GM12878 (cell line): ENCODE measurements at regions not wholly inside any gene's neighbourhood (a gene's known extent, or its start where the extent isn't known, plus 50 kb on each side); places are given as distances from the start of the nearest gene placed in this dataset.

Experiments used
- BCL11A ChIP-seq: IDR thresholded peaks from 2 replicates; pipeline ENCODE4 v1.6.1; 2011; ENCODE audit warnings: low read depth, low read length
- BMI1 ChIP-seq: fragments of 450-650 bp; IDR thresholded peaks from 2 replicates; pipeline ENCODE4 v1.6.1; 2016; ENCODE audit warnings: mild to moderate bottlenecking, moderate library complexity, borderline replicate concordance
- CEBPB ChIP-seq, 2 experiments: fragments of 150-350 bp in 1 of 2; IDR thresholded peaks; 2 replicates each; pipeline ENCODE4 v1.6.1; 2012 to 2014; ENCODE audit warnings: low read depth in 2 of 2, low read length in 2 of 2, borderline replicate concordance in 1 of 2, inconsistent platforms in 1 of 2
- E4F1 ChIP-seq: fragments of 450-650 bp; IDR thresholded peaks from 2 replicates; pipeline ENCODE4 v1.6.1; 2018; ENCODE audit warnings: borderline replicate concordance, mild to moderate bottlenecking; ENCODE audit not compliant: partially characterized antibody
- EGR1 ChIP-seq, 2 experiments: IDR thresholded peaks; 1 replicate in 1 of 2; 2 replicates in 1 of 2; pipeline ENCODE4 v1.6.1; 2011 to 2012; ENCODE audit warnings: low read depth in 2 of 2, low read length in 2 of 2, borderline replicate concordance in 1 of 2, mild to moderate bottlenecking in 1 of 2, moderate library complexity in 1 of 2
- FOXM1 ChIP-seq: IDR thresholded peaks from 2 replicates; pipeline ENCODE4 v1.6.1; 2012; ENCODE audit warnings: low read depth, mild to moderate bottlenecking, inconsistent platforms, low read length, moderate library complexity
- IKZF2 ChIP-seq, 2 experiments: fragments of 450-650 bp; IDR thresholded peaks; 2 replicates each; pipeline ENCODE4 v1.6.1; 2017; ENCODE audit warnings: mild to moderate bottlenecking in 2 of 2, moderate library complexity in 2 of 2
- IRF3 ChIP-seq: fragments of 450-650 bp; IDR thresholded peaks from 2 replicates; pipeline ENCODE4 v1.6.1; 2014; ENCODE audit warnings: mild to moderate bottlenecking
- JUNB ChIP-seq: IDR thresholded peaks from 2 replicates; pipeline ENCODE4 v1.6.1; 2016; ENCODE audit warnings: antibody characterized with exemption, mild to moderate bottlenecking
- KLF5 ChIP-seq: fragments of 450-650 bp; IDR thresholded peaks from 2 replicates; pipeline ENCODE4 v1.6.1; 2014; ENCODE audit warnings: mild to moderate bottlenecking; ENCODE audit not compliant: partially characterized antibody
- MXI1 ChIP-seq: fragments of 150-350 bp; IDR thresholded peaks from 2 replicates; pipeline ENCODE4 v1.6.1; 2011; ENCODE audit warnings: low read depth, mild to moderate bottlenecking, inconsistent platforms, low read length, improper control_type of control experiment
- MYB ChIP-seq: fragments of 150-350 bp; IDR thresholded peaks from 2 replicates; pipeline ENCODE4 v1.6.1; 2014; ENCODE audit warnings: mild to moderate bottlenecking, low read depth, low read length, borderline replicate concordance
- NFXL1 ChIP-seq: fragments of 450-650 bp; IDR thresholded peaks from 2 replicates; pipeline ENCODE4 v1.6.1; 2017; ENCODE audit warnings: antibody characterized with exemption, mild to moderate bottlenecking, borderline replicate concordance
- POLR2AphosphoS5 ChIP-seq: IDR thresholded peaks from 2 replicates; pipeline ENCODE4 v1.6.1; 2011; ENCODE audit warnings: mild to moderate bottlenecking, low read length, inconsistent platforms
- RAD21 ChIP-seq: IDR thresholded peaks from 2 replicates; pipeline ENCODE4 v1.6.1; 2011; ENCODE audit warnings: mild to moderate bottlenecking, low read depth, low read length, moderate library complexity; ENCODE audit not compliant: insufficient read depth
- RB1 ChIP-seq: fragments of 450-650 bp; formaldehyde crosslinking; IDR thresholded peaks from 2 replicates; pipeline ENCODE4 v1.6.1; 2017; ENCODE audit warnings: mild to moderate bottlenecking, borderline replicate concordance
- RCOR1 ChIP-seq: conservative IDR thresholded peaks from 2 replicates; pipeline ENCODE4 v1.6.1; 2012; ENCODE audit warnings: low read depth, low read length, improper control_type of control experiment
- RELB ChIP-seq: fragments of 450-650 bp; IDR thresholded peaks from 2 replicates; pipeline ENCODE4 v1.6.1; 2017; ENCODE audit warnings: low read depth, mild to moderate bottlenecking, moderate library complexity
- SMC3 ChIP-seq: IDR thresholded peaks from 2 replicates; pipeline ENCODE4 v1.6.1; 2011; ENCODE audit warnings: low read length, improper control_type of control experiment, borderline replicate concordance
- SPI1 ChIP-seq: IDR thresholded peaks from 2 replicates; pipeline ENCODE4 v1.6.1; 2011; ENCODE audit warnings: low read depth, mild to moderate bottlenecking, low read length, moderate library complexity, borderline replicate concordance; ENCODE audit not compliant: insufficient read depth
- SUPT20H ChIP-seq: IDR thresholded peaks from 2 replicates; pipeline ENCODE4 v1.6.1; 2011; ENCODE audit warnings: low read depth, mild to moderate bottlenecking, low read length, moderate library complexity, borderline replicate concordance; ENCODE audit not compliant: control insufficient read depth
- SUZ12 ChIP-seq: fragments of 200-600 bp; sonication (generic); IDR thresholded peaks from one replicate; pipeline ENCODE4 v1.6.1; 2018; ENCODE audit warnings: antibody characterized with exemption, mild to moderate bottlenecking; ENCODE audit not compliant: unreplicated experiment
- TCF12 ChIP-seq: IDR thresholded peaks from 2 replicates; pipeline ENCODE4 v1.6.1; 2011; ENCODE audit warnings: low read depth, mild to moderate bottlenecking, low read length
- ZSCAN29 ChIP-seq: fragments of 450-650 bp; IDR thresholded peaks from 2 replicates; pipeline ENCODE4 v1.6.1; 2017; ENCODE audit warnings: mild to moderate bottlenecking, moderate library complexity
- TF ChIP-seq, protein P1 (sequence below): IDR thresholded peaks from 2 replicates; pipeline ENCODE4 v1.6.1; 2011; ENCODE audit warnings: low read depth, mild to moderate bottlenecking, low read length, moderate library complexity, borderline replicate concordance; ENCODE audit errors: extremely low read depth

GRCh38 chr4:3387154-3387942, 54.4 kb upstream of the HGFAC start (continued):
- TF ChIP-seq, protein P1, sequence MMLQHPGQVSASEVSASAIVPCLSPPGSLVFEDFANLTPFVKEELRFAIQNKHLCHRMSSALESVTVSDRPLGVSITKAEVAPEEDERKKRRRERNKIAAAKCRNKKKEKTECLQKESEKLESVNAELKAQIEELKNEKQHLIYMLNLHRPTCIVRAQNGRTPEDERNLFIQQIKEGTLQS: no peak
- TF ChIP-seq RAD21: no peak
- TF ChIP-seq BCL11A: peak; percentile 44; the same call in 1 of the 2 replicates
- TF ChIP-seq KLF5: no peak
- TF ChIP-seq SMC3: no peak
- TF ChIP-seq JUNB: peak; percentile 84
- peak; percentile 78 for TF ChIP-seq RELB
- no peak for TF ChIP-seq NFXL1
- TF ChIP-seq SUZ12: no peak
- no peak for TF ChIP-seq RB1
- TF ChIP-seq RCOR1: no peak
- TF ChIP-seq IRF3: no peak
- peak; percentile 93 to 94 for TF ChIP-seq IKZF2 (IDR thresholded peaks at IDR 0.05)
- TF ChIP-seq SPI1: peak; percentile 97
- TF ChIP-seq BMI1: peak; percentile 49; the same call in 1 of the 2 replicates
- no peak; the same call in 1 of the 2 replicates for TF ChIP-seq TCF12
- no peak for TF ChIP-seq SUPT20H
- TF ChIP-seq ZSCAN29: no peak
- TF ChIP-seq FOXM1: peak; percentile 39; the same call in 1 of the 2 replicates
- no peak for TF ChIP-seq CEBPB (IDR thresholded peaks at IDR 0.05; ENCODE audit: borderline replicate concordance in 1 of 2, low read depth in 2 of 2, low read length in 2 of 2)
- no peak for TF ChIP-seq E4F1
- TF ChIP-seq EGR1 (IDR thresholded peaks at IDR 0.05; ENCODE audit: borderline replicate concordance in 1 of 2, low read depth in 2 of 2, low read length in 2 of 2): no peak
- TF ChIP-seq MYB: no peak
- TF ChIP-seq MXI1: no peak
- TF ChIP-seq POLR2AphosphoS5: no peak
